DND-41 (cell line): ENCODE measurements at regions not wholly inside any gene's neighbourhood (a gene's known extent, or its start where the extent isn't known, plus 50 kb on each side); places are given as distances from the start of the nearest gene placed in this dataset.

Experiments used
- EZH2 ChIP-seq: IDR thresholded peaks from 3 replicates; pipeline ENCODE4 v1.6.1; 2012; ENCODE audit warnings: borderline replicate concordance, low read depth, mild to moderate bottlenecking, moderate library complexity, low read length, inconsistent platforms; ENCODE audit not compliant: severe bottlenecking
- TF ChIP-seq, protein P1 (sequence below): IDR thresholded peaks from 2 replicates; pipeline ENCODE4 v1.5.1; 2012; ENCODE audit warnings: borderline replicate concordance, low read length, moderate library complexity, mild to moderate bottlenecking; ENCODE audit not compliant: poor library complexity, severe bottlenecking; ENCODE audit errors: extremely low read depth

DNA sequence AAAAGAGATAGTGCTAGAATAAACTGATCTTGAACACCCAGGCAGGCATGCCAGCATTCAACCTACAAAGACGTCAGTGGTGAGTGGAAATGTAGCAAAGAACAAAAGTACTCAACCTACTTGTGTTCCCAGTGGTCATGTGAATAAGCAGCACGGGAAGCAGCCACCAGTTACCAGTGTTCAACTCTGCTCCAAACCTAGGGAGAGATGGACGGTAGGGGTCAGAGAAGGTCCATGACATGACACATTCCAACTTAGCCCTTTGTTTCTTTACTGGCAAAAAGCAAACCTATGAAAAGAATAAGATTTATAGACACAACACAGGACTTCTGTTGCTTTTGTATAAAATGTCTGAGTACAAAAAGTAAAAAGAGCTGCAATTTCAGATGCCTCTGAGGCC is 511.4 kb downstream of the XPNPEP1 start:
- TF ChIP-seq, protein P1, sequence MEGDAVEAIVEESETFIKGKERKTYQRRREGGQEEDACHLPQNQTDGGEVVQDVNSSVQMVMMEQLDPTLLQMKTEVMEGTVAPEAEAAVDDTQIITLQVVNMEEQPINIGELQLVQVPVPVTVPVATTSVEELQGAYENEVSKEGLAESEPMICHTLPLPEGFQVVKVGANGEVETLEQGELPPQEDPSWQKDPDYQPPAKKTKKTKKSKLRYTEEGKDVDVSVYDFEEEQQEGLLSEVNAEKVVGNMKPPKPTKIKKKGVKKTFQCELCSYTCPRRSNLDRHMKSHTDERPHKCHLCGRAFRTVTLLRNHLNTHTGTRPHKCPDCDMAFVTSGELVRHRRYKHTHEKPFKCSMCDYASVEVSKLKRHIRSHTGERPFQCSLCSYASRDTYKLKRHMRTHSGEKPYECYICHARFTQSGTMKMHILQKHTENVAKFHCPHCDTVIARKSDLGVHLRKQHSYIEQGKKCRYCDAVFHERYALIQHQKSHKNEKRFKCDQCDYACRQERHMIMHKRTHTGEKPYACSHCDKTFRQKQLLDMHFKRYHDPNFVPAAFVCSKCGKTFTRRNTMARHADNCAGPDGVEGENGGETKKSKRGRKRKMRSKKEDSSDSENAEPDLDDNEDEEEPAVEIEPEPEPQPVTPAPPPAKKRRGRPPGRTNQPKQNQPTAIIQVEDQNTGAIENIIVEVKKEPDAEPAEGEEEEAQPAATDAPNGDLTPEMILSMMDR: no peak
- no peak for TF ChIP-seq EZH2
